ENCODE measurements at regions not wholly inside any gene's neighbourhood (a gene's known extent, or its start where the extent isn't known, plus 50 kb on each side); places are given as distances from the start of the nearest gene placed in this dataset.
"Not testable (repeated sequence)": the region's sequence is repeated elsewhere in the genome, so short reads cannot be mapped to it uniquely, and the experiment has no call there.

GRCh38 chr4:169327951-169328350 is 57.2 kb upstream of the SH3RF1 start:
- DNase-seq: no peak
- Histone ChIP-seq H3K4me1 (no peaks in the 10 kb centered on the region), H3K4me3 (no peak overlapping the region), H3K9me3 (no peaks in the 10 kb centered on the region), H3K27me3 (no peaks in the 10 kb centered on the region), H3K27ac (no peak overlapping the region), H3K36me3 (no peaks in the 10 kb centered on the region)
- in situ Hi-C loops (cut with MboI; ENCODE audit: low pct_ligation_motif_present in 1 of 4, low pct_unique_long_range_greater_than_20kb in 1 of 4, low sequenced_read_pairs in 3 of 4) (no loop called here), intact Hi-C loops (cut with DNase I; ENCODE audit: low total_unique reads) (no loop called here)
- WGBS, 2 donors (ENCODE audit: low coverage in 1 of 2): 70 to 75% methylated on average over 3 of the region's 3 CpGs
- TF ChIP-seq CTCF (IDR thresholded peaks at IDR 0.05) (no peak), POLR2AphosphoS5 (IDR thresholded peaks at IDR 0.05) (no peak)

GRCh38 chr4:169323925-169324324 is 53.2 kb upstream of the SH3RF1 start:
- H3K27me3 ChIP-seq; DNase-seq; H3K9me3 ChIP-seq; H3K27ac ChIP-seq; H3K4me1 ChIP-seq; H3K36me3 ChIP-seq; H3K4me3 ChIP-seq; intact Hi-C loops (cut with DNase I; ENCODE audit: low total_unique reads): not testable (repeated sequence)
- in situ Hi-C loops (cut with MboI; ENCODE audit: low pct_ligation_motif_present in 1 of 4, low pct_unique_long_range_greater_than_20kb in 1 of 4, low sequenced_read_pairs in 3 of 4): loop anchor here in 1 of 4 donors (25.0 kb wide), 1 partner anchor 163 kb away; no protein-coding TSS in a partner anchor
- WGBS, 2 donors (ENCODE audit: low coverage in 1 of 2): 96 to 100% methylated on average over 1 of the region's 1 CpG

- H3K27ac ChIP-seq; intact Hi-C loops (cut with DNase I; ENCODE audit: low total_unique reads); H3K27me3 ChIP-seq; H3K9me3 ChIP-seq; H3K36me3 ChIP-seq; H3K4me3 ChIP-seq; H3K4me1 ChIP-seq; DNase-seq: not testable (repeated sequence)
- in situ Hi-C loops (cut with MboI; ENCODE audit: low pct_ligation_motif_present in 1 of 4, low pct_unique_long_range_greater_than_20kb in 1 of 4, low sequenced_read_pairs in 3 of 4): loop anchor here in 1 of 4 donors (25.0 kb wide), 1 partner anchor 164 kb away; no protein-coding TSS in a partner anchor
Observed at GRCh38 chr4:169322833-169323232, 52.1 kb upstream of the SH3RF1 start.

Measured in transverse colon (tissue), 4 donors.